ENCODE measurements at regions not wholly inside any gene's neighbourhood (a gene's known extent, or its start where the extent isn't known, plus 50 kb on each side); places are given as distances from the start of the nearest gene placed in this dataset.

- no peak for DNase-seq
Measured at GRCh38 chr2:209238765-209239584, 184.9 kb upstream of the MAP2 start.

More at GRCh38 chr2:209238765-209239584, 184.9 kb upstream of the MAP2 start:
- Histone ChIP-seq H4K20me1 (ENCODE audit: insufficient read depth) (no peaks in the 10 kb centered on the region), H3K4me2 (no peak overlapping the region), H3K9me3 (no peaks in the 10 kb centered on the region), H3K4me1 (ENCODE audit: control insufficient read depth in 1 of 2, insufficient read depth in 2 of 2, low read depth in 1 of 2, low read length in 1 of 2) (no peaks in the 10 kb centered on the region), H3K27ac (ENCODE audit: low read depth in 2 of 2, low read length in 1 of 2) (no peak overlapping the region), H3K9me2 (no peaks in the 10 kb centered on the region), H2AFZ (ENCODE audit: low read depth) (no peak overlapping the region), H3K27me3 (ENCODE audit: insufficient read depth) (no peaks in the 10 kb centered on the region), H3F3A (replicated peaks; ENCODE audit: insufficient read depth) (no peaks in the 10 kb centered on the region), H3K4me3 (ENCODE audit: low read depth in 2 of 2, low read length in 1 of 2) (no peak overlapping the region), H3K36me3 (replicated peaks in 1 of 2; ENCODE audit: control insufficient read depth in 1 of 2, insufficient read depth in 2 of 2, low read length in 1 of 2) (no peaks in the 10 kb centered on the region), H3K9ac (no peak overlapping the region), H3K79me2 (ENCODE audit: insufficient read depth) (no peaks in the 10 kb centered on the region)
- WGBS (ENCODE audit: low lambda C conversion rate): 0% methylated on average over 3 of the region's 3 CpGs
- POLR2A ChIA-PET: no interaction called here
- CTCF ChIA-PET: interaction anchor here (0.7 kb wide), 1 partner anchor 675 kb away, joined by 3 read pairs; no protein-coding TSS in a partner anchor
- TF ChIP-seq SMC3 (IDR thresholded peaks at IDR 0.05; ENCODE audit: low read depth, low read length) (no peak), MXI1 (IDR thresholded peaks at IDR 0.05; ENCODE audit: low read depth, low read length) (no peak), YY1 (IDR thresholded peaks at IDR 0.05; ENCODE audit: low read depth) (no peak), RCOR1 (IDR thresholded peaks at IDR 0.05; ENCODE audit: low read length) (no peak), GATA2 (CRISPR knock-in tag; IDR thresholded peaks at IDR 0.05) (no peak), FOXJ3 (CRISPR knock-in tag; IDR thresholded peaks at IDR 0.05) (no peak), ELF1 (IDR thresholded peaks at IDR 0.05) (no peak), RFX5 (IDR thresholded peaks at IDR 0.05; ENCODE audit: low read length) (no peak), TEAD4 (IDR thresholded peaks at IDR 0.05; ENCODE audit: borderline replicate concordance, insufficient read depth) (no peak), POLR2AphosphoS5 (IDR thresholded peaks at IDR 0.05; ENCODE audit: low read depth, low read length) (no peak), RAD21 (IDR thresholded peaks at IDR 0.05; ENCODE audit: low read length) (no peak), JUND (IDR thresholded peaks at IDR 0.05) (no peak), EZH2phosphoT487 (IDR thresholded peaks at IDR 0.05; ENCODE audit: borderline replicate concordance, low read depth) (no peak), REST (IDR thresholded peaks at IDR 0.05; ENCODE audit: low read depth, low read length) (no peak), EP300 (IDR thresholded peaks at IDR 0.05; ENCODE audit: borderline replicate concordance in 1 of 2, low read depth in 1 of 2, low read length in 1 of 2) (no peak), MAX (IDR thresholded peaks at IDR 0.05; ENCODE audit: low read depth) (no peak), SIN3A (IDR thresholded peaks at IDR 0.05; ENCODE audit: borderline replicate concordance, low read depth, low read length) (no peak)
- TF ChIP-seq, protein P1, sequence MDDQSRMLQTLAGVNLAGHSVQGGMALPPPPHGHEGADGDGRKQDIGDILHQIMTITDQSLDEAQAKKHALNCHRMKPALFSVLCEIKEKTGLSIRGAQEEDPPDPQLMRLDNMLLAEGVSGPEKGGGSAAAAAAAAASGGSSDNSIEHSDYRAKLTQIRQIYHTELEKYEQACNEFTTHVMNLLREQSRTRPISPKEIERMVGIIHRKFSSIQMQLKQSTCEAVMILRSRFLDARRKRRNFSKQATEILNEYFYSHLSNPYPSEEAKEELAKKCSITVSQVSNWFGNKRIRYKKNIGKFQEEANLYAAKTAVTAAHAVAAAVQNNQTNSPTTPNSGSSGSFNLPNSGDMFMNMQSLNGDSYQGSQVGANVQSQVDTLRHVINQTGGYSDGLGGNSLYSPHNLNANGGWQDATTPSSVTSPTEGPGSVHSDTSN (IDR thresholded peaks at IDR 0.05): no peak
- TF ChIP-seq, protein P2, sequence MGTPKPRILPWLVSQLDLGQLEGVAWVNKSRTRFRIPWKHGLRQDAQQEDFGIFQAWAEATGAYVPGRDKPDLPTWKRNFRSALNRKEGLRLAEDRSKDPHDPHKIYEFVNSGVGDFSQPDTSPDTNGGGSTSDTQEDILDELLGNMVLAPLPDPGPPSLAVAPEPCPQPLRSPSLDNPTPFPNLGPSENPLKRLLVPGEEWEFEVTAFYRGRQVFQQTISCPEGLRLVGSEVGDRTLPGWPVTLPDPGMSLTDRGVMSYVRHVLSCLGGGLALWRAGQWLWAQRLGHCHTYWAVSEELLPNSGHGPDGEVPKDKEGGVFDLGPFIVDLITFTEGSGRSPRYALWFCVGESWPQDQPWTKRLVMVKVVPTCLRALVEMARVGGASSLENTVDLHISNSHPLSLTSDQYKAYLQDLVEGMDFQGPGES (IDR thresholded peaks at IDR 0.05; ENCODE audit: low read depth, low read length): no peak

Data from SK-N-SH (cell line).